ENCODE measurements at regions not wholly inside any gene's neighbourhood (a gene's known extent, or its start where the extent isn't known, plus 50 kb on each side); places are given as distances from the start of the nearest gene placed in this dataset.

GRCh38 chr6:12229332-12229731 lies 60.8 kb upstream of the EDN1 start (continued):
- TF ChIP-seq USF2 (IDR thresholded peaks at IDR 0.05; ENCODE audit: low read length) (no peak), GABPA (IDR thresholded peaks at IDR 0.05; ENCODE audit: borderline replicate concordance, insufficient read depth, low read length) (no peak), FOSL1 (IDR thresholded peaks at IDR 0.05; ENCODE audit: insufficient read depth, low read depth, low read length) (no peak)
